ENCODE measurements at regions not wholly inside any gene's neighbourhood (a gene's known extent, or its start where the extent isn't known, plus 50 kb on each side); places are given as distances from the start of the nearest gene placed in this dataset.

DNA sequence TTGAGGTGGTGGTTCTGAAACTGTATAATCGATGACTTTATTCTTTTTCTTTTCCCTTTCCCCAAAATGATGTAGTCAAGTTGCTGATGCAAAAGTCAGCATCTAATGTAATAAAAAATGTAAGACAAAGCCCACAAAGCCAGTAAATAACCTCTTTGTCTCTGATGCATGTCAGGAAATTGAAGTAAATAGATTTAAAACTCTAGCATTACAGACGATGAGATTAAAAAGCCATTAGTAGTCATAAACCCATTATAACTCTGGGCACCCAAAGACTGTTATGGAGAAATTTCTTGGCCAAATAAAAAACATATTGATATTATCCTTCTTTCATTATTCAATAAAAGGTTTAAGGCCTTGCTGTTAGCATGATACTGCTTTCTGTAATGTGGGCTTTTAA is 548.7 kb downstream of the TUSC1 start:
- TF ChIP-seq, protein P1, sequence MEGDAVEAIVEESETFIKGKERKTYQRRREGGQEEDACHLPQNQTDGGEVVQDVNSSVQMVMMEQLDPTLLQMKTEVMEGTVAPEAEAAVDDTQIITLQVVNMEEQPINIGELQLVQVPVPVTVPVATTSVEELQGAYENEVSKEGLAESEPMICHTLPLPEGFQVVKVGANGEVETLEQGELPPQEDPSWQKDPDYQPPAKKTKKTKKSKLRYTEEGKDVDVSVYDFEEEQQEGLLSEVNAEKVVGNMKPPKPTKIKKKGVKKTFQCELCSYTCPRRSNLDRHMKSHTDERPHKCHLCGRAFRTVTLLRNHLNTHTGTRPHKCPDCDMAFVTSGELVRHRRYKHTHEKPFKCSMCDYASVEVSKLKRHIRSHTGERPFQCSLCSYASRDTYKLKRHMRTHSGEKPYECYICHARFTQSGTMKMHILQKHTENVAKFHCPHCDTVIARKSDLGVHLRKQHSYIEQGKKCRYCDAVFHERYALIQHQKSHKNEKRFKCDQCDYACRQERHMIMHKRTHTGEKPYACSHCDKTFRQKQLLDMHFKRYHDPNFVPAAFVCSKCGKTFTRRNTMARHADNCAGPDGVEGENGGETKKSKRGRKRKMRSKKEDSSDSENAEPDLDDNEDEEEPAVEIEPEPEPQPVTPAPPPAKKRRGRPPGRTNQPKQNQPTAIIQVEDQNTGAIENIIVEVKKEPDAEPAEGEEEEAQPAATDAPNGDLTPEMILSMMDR (IDR thresholded peaks at IDR 0.05) = no peak
- no peak for TF ChIP-seq POLR2A (IDR thresholded peaks at IDR 0.05)

Data from Peyer's patch (tissue), 4 donors.